ENCODE measurements at regions not wholly inside any gene's neighbourhood (a gene's known extent, or its start where the extent isn't known, plus 50 kb on each side); places are given as distances from the start of the nearest gene placed in this dataset.

DNA sequence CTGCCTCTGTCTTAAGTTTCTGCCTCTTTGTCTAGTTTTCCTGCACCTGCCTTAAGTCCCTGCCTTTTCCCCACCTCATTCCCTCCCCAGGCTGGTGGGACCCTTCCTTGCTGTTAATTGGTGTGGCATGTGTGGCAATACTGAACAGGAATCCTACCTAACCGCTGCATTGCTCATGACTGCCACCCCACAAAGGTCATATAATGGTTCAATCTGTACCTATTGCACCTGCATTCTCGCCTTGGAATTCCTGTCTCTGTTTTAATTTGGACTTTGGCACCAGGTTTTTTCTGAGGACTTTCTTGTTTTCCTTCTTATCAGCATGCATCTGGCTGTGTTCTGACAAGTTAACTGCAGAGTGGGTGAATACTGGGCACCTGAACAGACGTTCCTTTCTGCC lies 966.2 kb upstream of the TMEM132C start:
- CTCF ChIA-PET: interaction anchor here (4.9 to 5.3 kb wide), 2 partner anchors 7 to 192 kb away, joined by 25 to 40 read pairs; no protein-coding TSS in a partner anchor
- no peak for DNase-seq (ENCODE audit: low read depth, low spot score)
- POLR2A ChIA-PET: no interaction called here
- no peak overlapping the region for H3K4me3 ChIP-seq (ENCODE audit: low read depth, low read length)
- TF ChIP-seq CTCF (IDR thresholded peaks at IDR 0.05; ENCODE audit: insufficient read depth, low read length, missing control alignments): no peak

DNA sequence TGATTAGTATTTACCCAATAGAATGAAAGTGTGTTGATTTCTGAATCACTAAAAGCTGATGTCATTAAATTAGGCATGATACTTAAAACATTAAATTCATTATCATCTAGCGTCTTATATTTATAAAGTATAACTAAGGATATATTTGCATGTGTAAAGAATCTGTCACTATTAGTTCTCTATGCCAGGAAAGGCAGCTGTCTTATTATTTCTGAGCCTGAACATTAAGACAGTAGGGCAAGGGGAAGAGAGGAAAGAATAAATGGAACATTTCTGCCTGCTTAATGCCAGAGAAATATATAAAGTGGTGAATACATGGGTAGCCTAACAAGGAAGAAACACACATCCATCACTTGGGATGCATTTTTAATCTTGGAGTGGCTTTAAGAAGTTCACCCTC lies 965.1 kb upstream of the TMEM132C start:
- no peak for TF ChIP-seq CTCF (IDR thresholded peaks at IDR 0.05; ENCODE audit: insufficient read depth, low read length, missing control alignments)
- no peak for DNase-seq (ENCODE audit: low read depth, low spot score)
- ChIA-PET POLR2A (no interaction called here), CTCF (interaction anchor here (3.7 to 5.3 kb wide), 2 partner anchors 8 to 193 kb away, joined by 25 read pairs; no protein-coding TSS in a partner anchor)
- no peak overlapping the region for H3K4me3 ChIP-seq (ENCODE audit: low read depth, low read length)

- POLR2A ChIA-PET: no interaction called here
- CTCF ChIA-PET: interaction anchor here (0.6 to 5.3 kb wide), 3 partner anchors 11 to 196 kb away, joined by 3 to 25 read pairs (median 25); no protein-coding TSS in a partner anchor
- TF ChIP-seq CTCF (IDR thresholded peaks at IDR 0.05; ENCODE audit: insufficient read depth, low read length, missing control alignments): no peak
- no peak for DNase-seq (ENCODE audit: low read depth, low spot score)
- H3K4me3 ChIP-seq (ENCODE audit: low read depth, low read length): no peak overlapping the region
These were observed 961.9 kb upstream of the TMEM132C start for GRCh38 chr12:127304751-127305725.

DNA sequence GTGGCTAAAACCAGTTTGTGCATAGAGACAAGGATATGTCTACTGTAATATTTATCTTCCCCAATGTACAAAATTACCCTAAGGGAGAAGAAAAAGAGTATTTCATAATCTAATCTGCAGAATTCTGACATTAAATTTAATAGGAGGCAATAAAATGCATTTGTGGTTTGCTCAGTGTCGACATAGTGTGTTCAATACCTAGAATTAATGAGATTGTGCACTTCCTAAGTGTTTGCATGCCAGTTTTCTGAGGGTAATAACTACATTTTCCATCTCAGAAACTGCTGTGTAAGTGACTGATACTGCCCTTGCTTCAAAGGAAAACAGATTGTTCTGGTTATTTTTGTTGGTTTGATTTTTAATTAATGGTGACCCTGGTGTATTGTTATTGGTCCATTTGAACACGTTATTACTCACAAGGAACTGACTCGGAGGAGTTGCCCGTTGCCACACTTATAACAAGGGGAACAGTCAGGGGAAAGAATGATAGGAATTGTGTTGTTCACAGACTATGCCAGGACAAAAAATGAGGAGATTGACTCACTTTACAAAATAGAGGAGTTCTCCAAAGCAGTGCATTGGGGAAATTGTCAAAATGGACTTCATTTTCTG lies 960.3 kb upstream of the TMEM132C start:
- DNase-seq (ENCODE audit: low read depth, low spot score): no peak
- POLR2A ChIA-PET: no interaction called here
- no peak for TF ChIP-seq CTCF (IDR thresholded peaks at IDR 0.05; ENCODE audit: insufficient read depth, low read length, missing control alignments)
- CTCF ChIA-PET: interaction anchor here (1.8 kb wide), 1 partner anchor 198 kb away, joined by 7 read pairs; no protein-coding TSS in a partner anchor
- H3K4me3 ChIP-seq (ENCODE audit: low read depth, low read length): no peak overlapping the region

GRCh38 chr12:127307528-127307927 lies 959.4 kb upstream of the TMEM132C start:
- ChIA-PET CTCF (interaction anchor here (1.8 kb wide), 1 partner anchor 198 kb away, joined by 7 read pairs; no protein-coding TSS in a partner anchor), POLR2A (no interaction called here)
- no peak overlapping the region for H3K4me3 ChIP-seq (ENCODE audit: low read depth, low read length)
- DNase-seq (ENCODE audit: low read depth, low spot score): no peak
- no peak for TF ChIP-seq CTCF (IDR thresholded peaks at IDR 0.05; ENCODE audit: insufficient read depth, low read length, missing control alignments)

- POLR2A ChIA-PET: no interaction called here
- H3K4me3 ChIP-seq (ENCODE audit: low read depth, low read length): no peak overlapping the region
- CTCF ChIA-PET: no interaction called here
- no peak for TF ChIP-seq CTCF (IDR thresholded peaks at IDR 0.05; ENCODE audit: insufficient read depth, low read length, missing control alignments)
- no peak for DNase-seq (ENCODE audit: low read depth, low spot score)
These were observed 958.8 kb upstream of the TMEM132C start for GRCh38 chr12:127308148-127308547.
